IPS DF 6.9 (cell line): ENCODE measurements at regions not wholly inside any gene's neighbourhood (a gene's known extent, or its start where the extent isn't known, plus 50 kb on each side); places are given as distances from the start of the nearest gene placed in this dataset.

Experiments
- DNase-seq: peaks from one replicate; pipeline ENCODE4 v3.0.0-alpha.2; 2013; ENCODE audit warnings: low read depth, low spot score
- H3K27ac ChIP-seq: one replicate; pipeline ENCODE4 v1.5.1; 2013; ENCODE audit warnings: low read length, control low read depth
- H3K27me3 ChIP-seq: 2 replicates; pipeline ENCODE4 v1.6.1; 2013; ENCODE audit warnings: mild to moderate bottlenecking, low read length; ENCODE audit not compliant: control insufficient read depth, insufficient read depth
- H3K36me3 ChIP-seq: 2 replicates; pipeline ENCODE4 v1.6.1; 2013; ENCODE audit warnings: low read length; ENCODE audit not compliant: control insufficient read depth, insufficient read depth
- H3K4me1 ChIP-seq: 2 replicates; pipeline ENCODE4 v1.6.1; 2013; ENCODE audit warnings: low read length; ENCODE audit not compliant: control insufficient read depth, insufficient read depth
- H3K4me3 ChIP-seq: 2 replicates; pipeline ENCODE4 v1.5.1; 2013; ENCODE audit warnings: mild to moderate bottlenecking, low read length
- H3K9me3 ChIP-seq: 2 replicates; pipeline ENCODE4 v1.6.1; 2013; ENCODE audit warnings: low read length, inconsistent platforms; ENCODE audit not compliant: control insufficient read depth, insufficient read depth
- WGBS: extraction: QIAGEN DNeasy Blood & Tissue Kit; methylation state at CpG from one replicate; pipeline ENCODE4 v1.1.7; 2013; ENCODE audit warnings: mixed read lengths, missing lambda C conversion rate; ENCODE audit not compliant: insufficient read length, insufficient coverage; 5-methylcytosine and 5-hydroxymethylcytosine counted together

DNA sequence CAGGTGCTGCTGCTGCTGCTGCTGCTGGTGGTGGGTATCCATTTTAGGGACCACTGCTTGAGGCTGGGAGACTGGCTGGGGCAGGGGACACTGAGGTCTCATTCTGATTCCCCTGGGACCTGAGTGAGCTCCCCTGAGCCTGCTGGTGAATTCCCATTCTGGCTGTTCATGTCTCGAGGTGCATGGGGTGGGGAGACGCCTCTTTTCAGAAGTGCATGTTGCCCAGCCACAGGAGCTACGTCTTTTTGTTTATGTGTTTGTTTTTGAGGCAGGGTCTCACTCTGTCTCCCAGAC lies 133.4 kb downstream of the RHOU start:
- no CpG with 5 or more reads among the region's 3 CpGs for WGBS
- Histone ChIP-seq H3K27me3 (no peaks in the 10 kb centered on the region), H3K27ac (no peak overlapping the region)

DNA sequence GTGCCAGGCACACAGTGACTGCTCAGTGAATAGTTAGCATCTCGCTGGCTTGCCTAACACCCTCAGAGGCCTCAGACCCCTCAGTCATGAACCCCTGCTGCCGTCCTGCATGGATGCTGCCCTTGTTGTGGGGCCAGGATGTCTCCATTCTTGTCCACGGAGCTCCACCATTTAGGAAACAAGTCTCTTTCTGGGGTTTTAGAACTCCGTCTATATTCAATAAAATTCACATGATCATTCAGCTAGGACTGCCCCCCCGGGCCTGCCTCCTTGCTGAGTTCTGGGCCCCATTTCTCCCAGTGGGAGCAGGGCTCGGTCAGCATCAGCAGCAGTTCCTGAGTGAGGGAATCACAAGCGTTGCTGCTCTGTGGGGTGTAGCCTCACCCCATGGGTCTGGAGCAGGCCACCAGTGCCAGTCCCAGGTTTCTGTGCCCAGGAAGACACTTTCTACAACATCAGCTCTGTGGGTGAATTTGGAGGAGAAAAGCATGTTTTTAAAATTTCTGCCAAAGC lies 134.1 kb downstream of the RHOU start:
- Histone ChIP-seq H3K4me3 (no peak overlapping the region), H3K4me1 (no peaks in the 10 kb centered on the region; the same call in 1 of the 2 replicates), H3K27ac (no peak overlapping the region), H3K9me3 (no peaks in the 10 kb centered on the region), H3K27me3 (no peaks in the 10 kb centered on the region), H3K36me3 (no peaks in the 10 kb centered on the region)
- no peak for DNase-seq
- no CpG with 5 or more reads among the region's 7 CpGs for WGBS

More for the DNA sequence above, 133.4 kb downstream of the RHOU start:
- no peaks in the 10 kb centered on the region for H3K36me3 ChIP-seq
- H3K9me3 ChIP-seq = no peaks in the 10 kb centered on the region
- no peak for DNase-seq
- no peaks in the 10 kb centered on the region; the same call in none of the 2 replicates for H3K4me1 ChIP-seq
- no peak overlapping the region for H3K4me3 ChIP-seq

DNA sequence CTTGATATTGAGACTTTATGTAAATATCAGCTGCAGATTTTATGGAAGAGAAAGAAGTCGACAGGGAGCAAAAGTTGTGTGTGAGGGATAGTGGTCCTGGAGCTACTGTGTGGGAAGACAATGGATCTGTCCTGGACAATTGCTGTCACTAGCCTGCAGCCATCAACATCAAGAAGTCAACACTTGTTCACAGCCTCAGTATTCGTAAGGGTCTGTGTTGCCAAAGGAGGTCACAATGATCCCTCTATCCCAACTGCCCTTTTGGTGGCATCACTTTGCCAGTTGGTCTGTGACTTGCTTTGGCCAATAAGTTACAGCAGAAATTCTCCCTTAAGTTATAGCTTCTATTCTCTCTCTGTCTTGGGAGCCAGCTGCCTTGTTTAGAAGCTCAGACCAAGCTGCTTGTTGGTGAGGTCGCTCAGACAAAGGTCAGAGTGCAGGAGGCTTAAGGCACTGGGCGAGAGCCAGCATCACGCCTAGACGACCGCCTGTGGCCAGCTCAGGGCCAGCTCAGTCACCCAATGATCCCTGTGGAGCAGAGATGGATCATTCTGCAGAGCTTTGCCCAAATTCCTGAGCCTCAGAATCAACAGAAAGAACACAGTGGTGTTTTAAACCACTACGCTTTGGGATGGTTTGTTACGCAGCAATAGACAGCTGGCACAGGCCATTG lies 134.9 kb downstream of the RHOU start:
- WGBS = no CpG with 5 or more reads among the region's 9 CpGs
- H3K27ac ChIP-seq = no peak overlapping the region
- no peaks in the 10 kb centered on the region for H3K27me3 ChIP-seq

DNA sequence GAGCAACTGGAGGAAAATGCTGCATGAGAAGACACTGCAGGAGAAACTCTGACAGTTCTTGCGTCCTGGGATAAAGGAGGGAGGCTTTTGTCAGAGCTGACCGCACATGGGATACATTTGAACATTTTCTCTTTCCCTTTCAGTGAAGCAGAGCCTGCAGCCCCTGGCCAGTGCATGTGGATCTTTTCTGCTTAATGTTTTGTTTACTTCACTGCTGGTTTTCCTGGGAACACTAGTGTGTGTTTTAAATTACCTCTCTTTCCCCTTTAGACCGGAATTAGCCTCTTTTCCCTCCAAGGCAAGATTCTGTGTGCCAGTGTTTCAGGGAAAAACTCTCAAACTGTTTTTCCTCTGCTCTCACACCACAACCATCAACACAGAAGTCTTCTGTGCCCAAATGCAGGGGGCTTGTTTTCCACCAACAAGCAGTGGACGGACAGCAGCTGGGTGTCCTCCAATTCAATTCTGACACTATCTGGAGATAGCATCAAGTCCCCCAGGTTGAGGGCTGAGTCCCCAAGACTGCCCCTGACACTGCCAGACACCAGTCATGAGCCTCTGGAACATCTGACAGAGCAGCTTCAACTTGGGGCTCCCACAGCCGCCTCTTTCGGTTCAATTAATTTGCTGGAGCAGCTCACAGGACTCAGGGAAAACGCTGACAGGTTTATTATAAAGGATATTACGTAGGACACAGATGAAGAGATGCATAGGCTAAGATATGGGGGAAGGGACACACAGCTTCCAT lies 136.2 kb downstream of the RHOU start:
- Histone ChIP-seq H3K36me3 (no peaks in the 10 kb centered on the region), H3K9me3 (no peaks in the 10 kb centered on the region), H3K4me3 (no peak overlapping the region), H3K27ac (no peak overlapping the region), H3K4me1 (no peaks in the 10 kb centered on the region), H3K27me3 (no peaks in the 10 kb centered on the region)
- WGBS = no CpG with 5 or more reads among the region's 8 CpGs
- no peak for DNase-seq

More for the DNA sequence above, 134.9 kb downstream of the RHOU start:
- Histone ChIP-seq H3K4me1 (no peaks in the 10 kb centered on the region), H3K9me3 (no peaks in the 10 kb centered on the region), H3K4me3 (no peak overlapping the region), H3K36me3 (no peaks in the 10 kb centered on the region)
- no peak for DNase-seq

DNA sequence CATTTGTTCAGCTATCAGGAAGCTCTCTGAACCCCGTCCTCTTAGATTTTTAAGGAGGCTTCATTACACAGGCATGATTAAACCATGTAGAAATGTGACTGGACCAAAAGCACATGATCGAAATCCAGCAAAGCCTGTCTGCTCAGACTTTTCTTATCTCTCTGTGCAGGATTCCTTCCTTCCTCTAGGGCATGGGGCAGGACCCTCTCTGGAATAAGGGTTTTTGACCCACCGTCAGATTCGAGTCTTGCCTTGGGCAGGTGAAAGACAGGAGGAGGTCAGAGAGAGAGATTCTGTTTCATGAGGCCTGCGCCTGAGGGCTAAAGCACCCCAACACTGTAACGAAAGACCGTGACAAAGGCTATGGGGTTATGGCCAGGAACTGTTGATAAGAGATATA lies 136.8 kb downstream of the RHOU start:
- Histone ChIP-seq H3K27ac (no peak overlapping the region), H3K36me3 (no peaks in the 10 kb centered on the region), H3K4me1 (no peaks in the 10 kb centered on the region), H3K27me3 (no peaks in the 10 kb centered on the region), H3K4me3 (no peak overlapping the region), H3K9me3 (no peaks in the 10 kb centered on the region)
- WGBS = no CpG with 5 or more reads among the region's 7 CpGs
- no peak for DNase-seq

DNA sequence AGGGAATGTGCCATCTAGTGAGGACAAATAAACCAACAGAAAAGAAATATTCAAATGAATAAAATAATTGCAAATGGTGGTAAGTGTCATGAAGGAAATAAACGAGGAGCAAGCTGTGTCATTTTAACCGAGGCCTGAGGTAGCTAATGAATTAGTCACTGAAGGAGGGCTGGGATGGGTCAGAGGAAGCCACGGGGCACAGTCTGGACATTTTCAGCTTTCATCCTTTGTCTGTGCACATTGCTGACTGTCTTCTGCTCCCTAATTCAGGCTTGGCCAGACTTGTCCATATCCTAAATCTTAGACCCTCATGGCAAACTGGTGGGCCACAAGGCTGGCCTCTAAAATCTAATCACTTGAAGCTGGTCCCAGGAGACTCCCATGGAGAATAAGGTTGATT lies 138.4 kb downstream of the RHOU start:
- no peak overlapping the region for H3K4me3 ChIP-seq
- WGBS = no CpG with 5 or more reads among the region's 3 CpGs
- no peaks in the 10 kb centered on the region for H3K27me3 ChIP-seq
- no peaks in the 10 kb centered on the region for H3K4me1 ChIP-seq
- no peaks in the 10 kb centered on the region for H3K9me3 ChIP-seq
- H3K27ac ChIP-seq = no peak overlapping the region
- DNase-seq = no peak
- H3K36me3 ChIP-seq = no peaks in the 10 kb centered on the region

DNA sequence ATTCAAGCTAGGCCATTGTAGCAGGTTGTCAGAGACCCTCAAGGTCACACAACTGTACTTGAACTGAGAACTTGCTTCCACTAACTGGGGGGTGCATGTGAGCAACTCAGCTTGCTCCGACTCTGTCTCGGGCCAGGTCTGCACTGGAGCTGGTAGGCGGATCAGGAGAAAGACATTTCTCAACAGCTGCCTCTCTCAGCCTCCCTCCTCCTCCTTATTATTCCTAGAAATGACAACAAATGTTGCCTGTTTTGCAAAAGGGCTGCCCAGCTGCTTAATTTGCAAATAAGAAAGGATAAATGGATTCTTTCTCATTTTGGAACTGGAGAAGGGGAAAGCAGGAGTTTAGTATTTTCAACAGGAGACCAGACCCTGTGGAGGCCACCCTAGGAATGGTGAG lies 140.5 kb downstream of the RHOU start:
- H3K27me3 ChIP-seq = no peaks in the 10 kb centered on the region
- no CpG with 5 or more reads among the region's 3 CpGs for WGBS
- H3K9me3 ChIP-seq = no peaks in the 10 kb centered on the region
- no peak for DNase-seq
- no peaks in the 10 kb centered on the region for H3K4me1 ChIP-seq
- H3K4me3 ChIP-seq = no peak overlapping the region
- H3K27ac ChIP-seq = no peak overlapping the region
- no peaks in the 10 kb centered on the region for H3K36me3 ChIP-seq

DNA sequence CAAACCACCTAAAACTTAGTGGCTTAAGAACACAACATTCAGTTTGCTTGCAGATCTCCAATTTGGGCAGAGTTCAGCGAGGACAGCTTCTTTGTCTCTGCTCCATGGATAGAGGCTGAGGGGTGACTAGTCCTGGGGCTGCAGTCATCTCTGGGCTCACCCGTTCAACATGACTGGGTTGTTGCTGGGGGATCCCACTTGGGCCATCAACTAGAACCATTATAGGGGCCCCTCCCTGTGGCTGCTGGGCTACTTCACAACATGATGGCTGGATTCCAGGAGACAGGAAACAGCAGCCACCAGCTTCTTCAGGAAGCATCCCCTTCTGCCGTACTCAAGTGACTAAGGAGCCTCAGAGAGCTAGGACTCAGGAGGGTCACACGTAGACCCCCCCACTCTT lies 140.9 kb downstream of the RHOU start:
- H3K9me3 ChIP-seq = no peaks in the 10 kb centered on the region
- DNase-seq = no peak
- H3K27me3 ChIP-seq = no peaks in the 10 kb centered on the region
- no CpG with 5 or more reads among the region's 4 CpGs for WGBS
- no peak overlapping the region for H3K4me3 ChIP-seq
- H3K4me1 ChIP-seq = no peaks in the 10 kb centered on the region
- no peaks in the 10 kb centered on the region for H3K36me3 ChIP-seq
- no peak overlapping the region for H3K27ac ChIP-seq

DNA sequence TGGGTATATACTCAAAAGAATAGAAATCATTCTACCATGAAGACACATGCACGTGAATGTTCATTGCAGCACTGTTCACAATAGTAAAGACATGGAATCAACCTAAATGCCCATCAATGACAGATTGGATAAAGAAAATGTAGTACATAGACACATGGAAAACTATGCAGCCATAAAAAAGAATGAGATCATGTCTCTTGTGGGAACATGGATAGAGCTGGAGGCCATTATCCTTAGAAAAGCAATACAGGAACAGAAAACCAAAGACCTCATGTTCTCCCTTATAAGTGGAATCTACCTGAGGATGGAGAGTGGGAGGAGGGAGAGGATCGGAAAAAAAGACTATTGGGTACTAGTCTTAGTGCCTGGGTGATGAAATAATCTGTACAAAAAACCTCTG lies 143.9 kb downstream of the RHOU start:
- Histone ChIP-seq H3K4me1 (peaks cover 3% of the 10 kb centered on the region), H3K36me3 (no peaks in the 10 kb centered on the region), H3K9me3 (no peaks in the 10 kb centered on the region), H3K27me3 (no peaks in the 10 kb centered on the region), H3K27ac (no peak overlapping the region), H3K4me3 (no peak overlapping the region)
- no peak for DNase-seq
- WGBS = no CpG with 5 or more reads among the region's 2 CpGs

DNA sequence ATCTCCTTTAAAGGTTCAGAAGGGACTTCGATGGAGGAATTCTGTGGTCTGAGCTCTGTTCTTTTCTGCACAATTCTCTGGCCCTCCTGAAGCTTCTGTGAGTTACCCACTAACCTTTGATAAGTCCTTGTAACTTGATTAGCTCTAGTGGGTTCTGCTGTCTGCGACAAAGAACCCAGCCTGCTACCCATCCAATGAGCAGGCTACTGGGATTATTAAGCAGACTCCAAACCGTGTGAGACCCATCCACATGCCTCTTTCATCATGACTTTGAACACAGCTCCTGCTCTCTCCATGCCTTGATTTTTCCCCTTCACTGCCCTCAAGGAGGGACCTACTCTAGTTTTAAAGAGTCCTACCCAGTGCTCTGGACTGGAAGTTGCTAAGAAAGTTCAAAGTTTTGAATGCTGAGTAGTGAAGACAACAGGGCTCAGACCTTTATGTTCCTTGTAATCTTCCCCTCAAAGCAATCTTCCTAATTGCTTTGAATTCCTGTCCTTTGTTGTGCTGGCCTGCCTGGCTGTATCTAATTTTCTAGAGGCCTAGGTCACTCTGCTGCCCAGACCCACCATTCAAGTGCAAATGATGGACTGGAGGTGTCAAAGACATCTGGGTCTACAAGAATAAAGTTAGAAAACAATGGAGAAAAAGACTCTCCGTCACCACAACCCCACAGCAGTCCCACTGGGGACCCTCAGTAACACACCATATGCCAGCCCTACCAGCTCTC lies 146.9 kb downstream of the RHOU start:
- no peaks in the 10 kb centered on the region for H3K9me3 ChIP-seq
- H3K27ac ChIP-seq = no peak overlapping the region
- no peak for DNase-seq
- H3K36me3 ChIP-seq = no peaks in the 10 kb centered on the region
- no peak overlapping the region for H3K4me3 ChIP-seq
- no peaks in the 10 kb centered on the region for H3K27me3 ChIP-seq
- no CpG with 5 or more reads among the region's 4 CpGs for WGBS
- peaks cover 3% of the 10 kb centered on the region for H3K4me1 ChIP-seq
